ENCODE measurements at regions not wholly inside any gene's neighbourhood (a gene's known extent, or its start where the extent isn't known, plus 50 kb on each side); places are given as distances from the start of the nearest gene placed in this dataset.

DNA sequence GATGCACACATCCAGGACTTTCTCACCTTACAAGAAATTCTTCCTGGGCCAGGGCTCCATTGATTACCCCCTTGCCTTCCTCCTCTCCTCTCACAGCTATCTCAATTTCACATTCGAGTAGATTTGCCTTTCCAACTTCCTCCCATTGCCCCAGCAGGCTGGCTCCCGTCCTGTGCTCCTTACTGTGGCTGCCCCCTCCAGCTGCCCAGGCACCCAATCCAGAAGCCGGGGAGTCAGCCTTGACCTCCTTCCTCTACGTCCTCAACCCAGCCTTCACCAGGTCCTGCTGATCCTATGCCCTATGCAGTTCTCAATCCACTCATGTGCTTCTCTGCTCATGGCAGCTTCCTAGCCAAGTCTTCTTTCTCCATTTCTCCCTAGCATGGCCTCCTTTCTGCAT lies 85.7 kb upstream of the GPR26 start:
- no peak overlapping the region for H3K4me3 ChIP-seq (ENCODE audit: low read length)
- H3K27ac ChIP-seq (ENCODE audit: low read depth in 1 of 2, low read length in 2 of 2), result no peak overlapping the region
- POLR2A ChIA-PET, result no interaction called here
- no peak for DNase-seq
- Mint-ChIP-seq H3K9me3 (no peaks in the 10 kb centered on the region), H3K4me3 (no peak overlapping the region), H3K27ac (no peak overlapping the region), H3K4me1 (ENCODE audit: low read depth) (no peaks in the 10 kb centered on the region), H3K27me3 (peaks cover 55% of the 10 kb centered on the region), H3K36me3 (ENCODE audit: low read depth) (no peaks in the 10 kb centered on the region)
- H3K36me3 ChIP-seq (ENCODE audit: insufficient read depth, low read length), result no peaks in the 10 kb centered on the region
- intact Hi-C loops (cut with DNase I, micrococcal nuclease), result loop anchor here in 1 of 2 experiments (5.0 kb wide), 1 partner anchor 807 kb away; no protein-coding TSS in a partner anchor
- CTCF ChIA-PET, result no interaction called here
- no peak for ATAC-seq (ENCODE audit: poor library complexity)
- no peaks in the 10 kb centered on the region for H3K4me1 ChIP-seq (ENCODE audit: insufficient read depth, low read length)
- no peaks in the 10 kb centered on the region for H3K9me3 ChIP-seq (ENCODE audit: control insufficient read depth in 1 of 2, insufficient read depth in 1 of 2, low read length in 2 of 2)
- TF ChIP-seq, protein P1, sequence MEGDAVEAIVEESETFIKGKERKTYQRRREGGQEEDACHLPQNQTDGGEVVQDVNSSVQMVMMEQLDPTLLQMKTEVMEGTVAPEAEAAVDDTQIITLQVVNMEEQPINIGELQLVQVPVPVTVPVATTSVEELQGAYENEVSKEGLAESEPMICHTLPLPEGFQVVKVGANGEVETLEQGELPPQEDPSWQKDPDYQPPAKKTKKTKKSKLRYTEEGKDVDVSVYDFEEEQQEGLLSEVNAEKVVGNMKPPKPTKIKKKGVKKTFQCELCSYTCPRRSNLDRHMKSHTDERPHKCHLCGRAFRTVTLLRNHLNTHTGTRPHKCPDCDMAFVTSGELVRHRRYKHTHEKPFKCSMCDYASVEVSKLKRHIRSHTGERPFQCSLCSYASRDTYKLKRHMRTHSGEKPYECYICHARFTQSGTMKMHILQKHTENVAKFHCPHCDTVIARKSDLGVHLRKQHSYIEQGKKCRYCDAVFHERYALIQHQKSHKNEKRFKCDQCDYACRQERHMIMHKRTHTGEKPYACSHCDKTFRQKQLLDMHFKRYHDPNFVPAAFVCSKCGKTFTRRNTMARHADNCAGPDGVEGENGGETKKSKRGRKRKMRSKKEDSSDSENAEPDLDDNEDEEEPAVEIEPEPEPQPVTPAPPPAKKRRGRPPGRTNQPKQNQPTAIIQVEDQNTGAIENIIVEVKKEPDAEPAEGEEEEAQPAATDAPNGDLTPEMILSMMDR (IDR thresholded peaks at IDR 0.05), result no peak
- peaks cover 27 to 28% of the 10 kb centered on the region in 2 experiments for H3K27me3 ChIP-seq (ENCODE audit: control insufficient read depth in 1 of 2, insufficient read depth in 2 of 2, low read length in 2 of 2)

DNA sequence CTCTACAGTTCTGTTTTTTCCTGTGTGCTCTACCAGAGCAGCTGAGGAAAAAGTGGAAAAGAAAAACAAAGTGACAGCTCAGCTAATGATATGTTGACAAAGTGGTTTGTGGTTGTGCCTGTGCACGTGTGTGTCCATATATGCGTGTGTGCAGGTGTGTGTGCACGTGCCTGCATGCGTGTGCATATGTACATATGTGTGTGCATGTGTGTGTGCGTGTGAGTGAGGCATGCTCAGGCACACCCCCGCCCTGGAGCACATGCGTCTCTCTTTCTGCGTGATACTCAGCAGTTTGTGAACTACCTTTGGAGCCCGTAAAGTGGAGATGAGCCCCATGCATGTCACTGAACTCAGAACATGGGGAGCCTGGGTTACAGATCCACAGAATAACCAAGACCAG lies 84.5 kb upstream of the GPR26 start:
- intact Hi-C loops (cut with DNase I, micrococcal nuclease), result loop anchor here (1.0 to 5.0 kb wide), 2 partner anchors 806 to 808 kb away; no protein-coding TSS in a partner anchor
- Histone ChIP-seq H3K27ac (ENCODE audit: low read depth in 1 of 2, low read length in 2 of 2) (no peak overlapping the region), H3K27me3 (ENCODE audit: control insufficient read depth in 1 of 2, insufficient read depth in 2 of 2, low read length in 2 of 2) (peaks cover 28 to 31% of the 10 kb centered on the region in 2 experiments), H3K4me3 (ENCODE audit: low read length) (no peak overlapping the region), H3K9me3 (ENCODE audit: control insufficient read depth in 1 of 2, insufficient read depth in 1 of 2, low read length in 2 of 2) (no peaks in the 10 kb centered on the region), H3K4me1 (ENCODE audit: insufficient read depth, low read length) (no peaks in the 10 kb centered on the region), H3K36me3 (ENCODE audit: insufficient read depth, low read length) (no peaks in the 10 kb centered on the region)
- TF ChIP-seq, protein P1 (IDR thresholded peaks at IDR 0.05), result no peak
- POLR2A ChIA-PET, result no interaction called here
- CTCF ChIA-PET, result no interaction called here
- H3K36me3 Mint-ChIP-seq (ENCODE audit: low read depth), result no peaks in the 10 kb centered on the region
- no peak overlapping the region for H3K4me3 Mint-ChIP-seq
- no peak overlapping the region for H3K27ac Mint-ChIP-seq
- peaks cover 50% of the 10 kb centered on the region for H3K27me3 Mint-ChIP-seq
- H3K9me3 Mint-ChIP-seq, result no peaks in the 10 kb centered on the region
- H3K4me1 Mint-ChIP-seq (ENCODE audit: low read depth), result no peaks in the 10 kb centered on the region
- DNase-seq, result no peak
- ATAC-seq (ENCODE audit: poor library complexity), result no peak

DNA sequence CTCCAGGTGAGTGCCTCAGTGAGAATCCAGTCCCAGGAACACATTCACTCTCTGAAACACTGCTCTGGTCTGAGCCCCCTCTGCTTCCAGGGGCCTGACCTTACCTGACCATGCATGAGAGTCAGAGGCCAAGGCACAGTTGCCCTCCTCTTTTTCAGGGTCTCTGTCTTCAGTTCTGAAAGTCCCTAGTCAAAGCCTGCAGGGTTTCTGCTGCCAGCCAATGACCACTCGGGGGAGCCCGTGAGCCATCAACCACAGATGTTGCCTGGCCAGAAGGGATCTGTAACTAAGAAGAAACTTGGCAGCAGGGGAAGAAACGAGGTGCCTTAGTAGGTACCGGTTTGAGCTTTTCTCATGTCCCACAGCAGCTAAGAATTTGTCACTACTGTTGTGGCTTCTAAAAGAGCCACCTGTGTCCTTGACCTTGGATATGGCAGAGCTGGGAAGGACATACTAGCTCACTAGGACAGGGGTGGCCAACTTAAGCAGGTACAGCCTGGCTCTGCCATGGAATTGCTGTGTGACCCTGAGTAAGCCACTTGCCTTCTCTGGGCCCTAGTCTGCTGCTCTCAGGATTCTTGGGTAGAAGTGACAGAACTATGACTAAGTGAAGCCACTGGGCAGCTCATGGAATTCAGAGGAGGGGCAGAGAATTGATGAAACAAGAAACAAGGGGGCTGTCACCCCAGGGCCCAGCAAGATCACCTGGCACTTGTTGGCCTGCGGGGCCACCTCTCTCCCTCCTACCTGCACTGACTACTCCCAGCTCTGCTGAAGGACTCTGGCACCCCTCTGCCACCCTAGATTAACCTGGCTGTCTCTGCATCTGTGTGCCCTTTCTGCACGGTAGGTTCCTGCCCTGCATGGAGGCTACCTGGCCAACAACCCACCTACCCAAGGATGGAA lies 83.8 kb upstream of the GPR26 start:
- intact Hi-C loops (cut with DNase I, micrococcal nuclease), result loop anchor here (1.0 to 5.0 kb wide), 2 partner anchors 805 to 807 kb away; no protein-coding TSS in a partner anchor
- Histone ChIP-seq H3K4me3 (ENCODE audit: low read length) (no peak overlapping the region), H3K9me3 (ENCODE audit: control insufficient read depth in 1 of 2, insufficient read depth in 1 of 2, low read length in 2 of 2) (no peaks in the 10 kb centered on the region), H3K36me3 (ENCODE audit: insufficient read depth, low read length) (no peaks in the 10 kb centered on the region), H3K27ac (ENCODE audit: low read depth in 1 of 2, low read length in 2 of 2) (no peak overlapping the region), H3K4me1 (ENCODE audit: insufficient read depth, low read length) (no peaks in the 10 kb centered on the region), H3K27me3 (ENCODE audit: control insufficient read depth in 1 of 2, insufficient read depth in 2 of 2, low read length in 2 of 2) (peaks cover 28 to 31% of the 10 kb centered on the region in 2 experiments)
- TF ChIP-seq, protein P1 (IDR thresholded peaks at IDR 0.05), result peak; percentile 67
- Mint-ChIP-seq H3K27ac (no peak overlapping the region), H3K27me3 (peaks cover 48% of the 10 kb centered on the region), H3K4me1 (ENCODE audit: low read depth) (no peaks in the 10 kb centered on the region), H3K36me3 (ENCODE audit: low read depth) (no peaks in the 10 kb centered on the region), H3K9me3 (no peaks in the 10 kb centered on the region), H3K4me3 (no peak overlapping the region)
- CTCF ChIA-PET, result interaction anchor here (0.8 kb wide), 1 partner anchor 16 kb away, joined by 3 read pairs; no protein-coding TSS in a partner anchor
- POLR2A ChIA-PET, result no interaction called here
- DNase-seq, result peak; percentile 24 to 70 (median 47)
- ATAC-seq (ENCODE audit: poor library complexity), result no peak
